ENCODE measurements at regions not wholly inside any gene's neighbourhood (a gene's known extent, or its start where the extent isn't known, plus 50 kb on each side); places are given as distances from the start of the nearest gene placed in this dataset.

DNA sequence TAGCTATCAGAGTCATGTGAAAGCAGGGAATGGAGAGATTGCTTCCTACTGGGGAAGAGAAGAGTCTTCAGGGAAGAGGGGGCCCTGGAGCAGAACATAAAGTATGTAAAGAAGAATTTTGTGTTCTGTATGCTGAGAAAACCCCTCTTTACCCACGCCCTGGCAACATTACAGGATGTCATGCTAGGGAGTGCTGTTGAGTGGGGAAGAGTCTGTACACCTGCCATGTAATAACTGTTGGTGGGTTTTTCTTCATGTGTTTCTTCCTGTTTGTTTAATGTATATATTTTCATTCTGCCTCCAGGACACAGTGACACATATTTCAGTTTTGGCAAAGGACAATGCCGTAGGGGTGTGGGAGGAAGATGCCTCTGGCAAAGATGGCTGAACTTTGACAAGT lies 122.8 kb upstream of the LPP start:
- H3K23me2 ChIP-seq (ENCODE audit: insufficient read length, low read depth, low read length, poor library complexity, severe bottlenecking): no peaks in the 10 kb centered on the region
- no peaks in the 10 kb centered on the region for H3K79me2 ChIP-seq (ENCODE audit: insufficient read depth, low read length)
- no peak overlapping the region for H2AFZ ChIP-seq (ENCODE audit: low read length)
- Mint-ChIP-seq H3K36me3 (ENCODE audit: insufficient read depth in 1 of 3, low read depth in 3 of 3) (no peaks in the 10 kb centered on the region), H3K4me1 (peaks cover under 1 to 2% of the 10 kb centered on the region in 2 experiments), H3K27me3 (ENCODE audit: low read depth) (no peaks in the 10 kb centered on the region), H3K27ac (peak overlapping the region in 1 of 3 experiments; percentile 18; a peak in 1 of 7 replicates), H3K9me3 (no peaks in the 10 kb centered on the region; a peak in 1 of 5 replicates), H3K4me3 (no peak overlapping the region)
- H4K91ac ChIP-seq (ENCODE audit: insufficient read length, low read depth, low read length): no peak overlapping the region
- H3K79me1 ChIP-seq (ENCODE audit: insufficient read depth, low read depth, low read length, poor library complexity, severe bottlenecking): no peaks in the 10 kb centered on the region
- no peak overlapping the region for H3K23ac ChIP-seq (ENCODE audit: insufficient read length, low read depth, low read length)
- no peak overlapping the region for H3K56ac ChIP-seq (ENCODE audit: insufficient read length, low read depth, low read length)
- no peak overlapping the region for H2BK5ac ChIP-seq (ENCODE audit: insufficient read length, low read length)
- no peak overlapping the region for H4K8ac ChIP-seq (replicated peaks; ENCODE audit: insufficient read length, low read depth, low read length)
- H3K9me3 ChIP-seq (ENCODE audit: control insufficient read depth, low read depth, low read length): no peaks in the 10 kb centered on the region
- no peaks in the 10 kb centered on the region for H3K27me3 ChIP-seq (ENCODE audit: insufficient read depth, low read length)
- no peak overlapping the region for H3K4ac ChIP-seq (ENCODE audit: low read depth, low read length)
- no peak overlapping the region for H2BK20ac ChIP-seq (ENCODE audit: low read depth, low read length, poor library complexity, severe bottlenecking)
- no peak overlapping the region for H3K4me2 ChIP-seq (ENCODE audit: insufficient read depth, insufficient read length, low read length)
- H4K20me1 ChIP-seq (ENCODE audit: control insufficient read depth, insufficient read depth, insufficient read length): no peaks in the 10 kb centered on the region
- no peak overlapping the region for H2AK5ac ChIP-seq (ENCODE audit: insufficient read length, low read length)
- TF ChIP-seq, protein P1, sequence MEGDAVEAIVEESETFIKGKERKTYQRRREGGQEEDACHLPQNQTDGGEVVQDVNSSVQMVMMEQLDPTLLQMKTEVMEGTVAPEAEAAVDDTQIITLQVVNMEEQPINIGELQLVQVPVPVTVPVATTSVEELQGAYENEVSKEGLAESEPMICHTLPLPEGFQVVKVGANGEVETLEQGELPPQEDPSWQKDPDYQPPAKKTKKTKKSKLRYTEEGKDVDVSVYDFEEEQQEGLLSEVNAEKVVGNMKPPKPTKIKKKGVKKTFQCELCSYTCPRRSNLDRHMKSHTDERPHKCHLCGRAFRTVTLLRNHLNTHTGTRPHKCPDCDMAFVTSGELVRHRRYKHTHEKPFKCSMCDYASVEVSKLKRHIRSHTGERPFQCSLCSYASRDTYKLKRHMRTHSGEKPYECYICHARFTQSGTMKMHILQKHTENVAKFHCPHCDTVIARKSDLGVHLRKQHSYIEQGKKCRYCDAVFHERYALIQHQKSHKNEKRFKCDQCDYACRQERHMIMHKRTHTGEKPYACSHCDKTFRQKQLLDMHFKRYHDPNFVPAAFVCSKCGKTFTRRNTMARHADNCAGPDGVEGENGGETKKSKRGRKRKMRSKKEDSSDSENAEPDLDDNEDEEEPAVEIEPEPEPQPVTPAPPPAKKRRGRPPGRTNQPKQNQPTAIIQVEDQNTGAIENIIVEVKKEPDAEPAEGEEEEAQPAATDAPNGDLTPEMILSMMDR (conservative IDR thresholded peaks at IDR 0.05): no peak
- no peak overlapping the region for H3K27ac ChIP-seq (ENCODE audit: insufficient read length, low read depth, low read length)
- H3T11ph ChIP-seq (ENCODE audit: low read length): no peak overlapping the region
- no peak for DNase-seq
- H3K9ac ChIP-seq (ENCODE audit: extremely low read depth, insufficient read length, low read length): no peak overlapping the region
- no peak overlapping the region for H2BK12ac ChIP-seq (ENCODE audit: insufficient read length, low read depth, low read length)
- no peak overlapping the region for H3K14ac ChIP-seq (ENCODE audit: insufficient read depth, low read length)
- H3K18ac ChIP-seq (ENCODE audit: insufficient read length, low read depth, low read length): no peak overlapping the region
- no peak overlapping the region for H2BK15ac ChIP-seq (ENCODE audit: low read depth, low read length)
- no peaks in the 10 kb centered on the region for H3K4me1 ChIP-seq (ENCODE audit: insufficient read depth, low read length)
- no CpG with 5 or more reads among the region's 2 CpGs for WGBS (ENCODE audit: extremely low coverage, insufficient read length, low lambda C conversion rate)
- H4K5ac ChIP-seq (ENCODE audit: insufficient read length, low read depth, low read length): no peak overlapping the region
- H2BK120ac ChIP-seq (ENCODE audit: low read depth, low read length, poor library complexity, severe bottlenecking): no peak overlapping the region

Measured in H9 (cell line).